Calu3 (cell line): ENCODE measurements at regions not wholly inside any gene's neighbourhood (a gene's known extent, or its start where the extent isn't known, plus 50 kb on each side); places are given as distances from the start of the nearest gene placed in this dataset.

Experiments
- BruUV-seq: library from RNA; stranded (reverse); fragments of 400-500 nt; replicated peaks from 2 replicates; lab custom pipeline; 2021; lab: Mats Ljungman, UMichigan
- CTCF ChIA-PET: fragments of 300-600 bp; sonication (Branson Sonifier 250); formaldehyde crosslinking; loops from one replicate; lab custom pipeline; 2022; ENCODE audit warnings: antibody characterized with exemption; lab: Charles Lee
- DNase-seq: peaks from one replicate; pipeline ENCODE4 v3.0.0; 2022
- H3K27ac Mint-ChIP-seq: one replicate; pipeline ENCODE4 v1.8.0; 2022; ENCODE audit warnings: mixed read lengths; ENCODE audit not compliant: unreplicated experiment
- H3K27me3 Mint-ChIP-seq: one replicate; pipeline ENCODE4 v1.8.0; 2022; ENCODE audit warnings: mixed read lengths; ENCODE audit not compliant: unreplicated experiment
- H3K36me3 Mint-ChIP-seq: one replicate; pipeline ENCODE4 v1.8.0; 2022; ENCODE audit warnings: mild to moderate bottlenecking, moderate library complexity, mixed read lengths; ENCODE audit not compliant: insufficient read depth, unreplicated experiment
- H3K4me1 Mint-ChIP-seq: one replicate; pipeline ENCODE4 v1.8.0; 2022; ENCODE audit warnings: mild to moderate bottlenecking, low read depth, mixed read lengths; ENCODE audit not compliant: unreplicated experiment
- H3K4me3 Mint-ChIP-seq: one replicate; pipeline ENCODE4 v1.8.0; 2022; ENCODE audit warnings: mild to moderate bottlenecking, low read depth, moderate library complexity, mixed read lengths; ENCODE audit not compliant: unreplicated experiment
- H3K9me3 Mint-ChIP-seq: one replicate; pipeline ENCODE4 v1.8.0; 2022; ENCODE audit warnings: low read depth, mixed read lengths; ENCODE audit not compliant: unreplicated experiment
- CTCF ChIP-seq: fragments of 200-600 bp; IDR thresholded peaks from one replicate; pipeline ENCODE4 v1.8.0; 2022; ENCODE audit warnings: antibody characterized with exemption; ENCODE audit not compliant: unreplicated experiment
- intact Hi-C: fragments of 100-400 bp; cut with micrococcal nuclease; formaldehyde crosslinking; loops from one replicate; pipeline ENCODE4 v1.10.0; 2022; ENCODE audit not compliant: unreplicated experiment

- Mint-ChIP-seq H3K36me3 (no peaks in the 10 kb centered on the region), H3K9me3 (peaks cover 9% of the 10 kb centered on the region), H3K4me1 (no peaks in the 10 kb centered on the region), H3K27me3 (no peaks in the 10 kb centered on the region), H3K4me3 (no peak overlapping the region), H3K27ac (no peak overlapping the region)
- no TSS peak for BruUV-seq
- no peak for DNase-seq
- CTCF ChIA-PET = no interaction called here
- TF ChIP-seq CTCF = no peak
- intact Hi-C loops = no loop called here
These were observed 554.9 kb downstream of the CDH26 start for GRCh38 chr20:60513141-60513540.

GRCh38 chr20:60516442-60516841 lies 558.2 kb downstream of the CDH26 start:
- intact Hi-C loops = no loop called here
- Mint-ChIP-seq H3K4me1 (no peaks in the 10 kb centered on the region), H3K27ac (no peak overlapping the region), H3K4me3 (no peak overlapping the region), H3K9me3 (peaks cover 13% of the 10 kb centered on the region), H3K36me3 (no peaks in the 10 kb centered on the region), H3K27me3 (no peaks in the 10 kb centered on the region)
- BruUV-seq = no TSS peak
- TF ChIP-seq CTCF = no peak
- no peak for DNase-seq
- CTCF ChIA-PET = no interaction called here

GRCh38 chr20:60518022-60518421 lies 559.8 kb downstream of the CDH26 start:
- TF ChIP-seq CTCF = no peak
- no peaks in the 10 kb centered on the region for H3K36me3 Mint-ChIP-seq
- no TSS peak for BruUV-seq
- no peak for DNase-seq
- no peaks in the 10 kb centered on the region for H3K27me3 Mint-ChIP-seq
- no peaks in the 10 kb centered on the region for H3K4me1 Mint-ChIP-seq
- H3K9me3 Mint-ChIP-seq = peaks cover 6% of the 10 kb centered on the region
- CTCF ChIA-PET = no interaction called here
- intact Hi-C loops = no loop called here
- no peak overlapping the region for H3K4me3 Mint-ChIP-seq
- no peak overlapping the region for H3K27ac Mint-ChIP-seq

GRCh38 chr20:60525397-60525796 lies 567.2 kb downstream of the CDH26 start:
- no peak overlapping the region for H3K4me3 Mint-ChIP-seq
- H3K27me3 Mint-ChIP-seq = no peaks in the 10 kb centered on the region
- CTCF ChIA-PET = no interaction called here
- peaks cover 21% of the 10 kb centered on the region for H3K9me3 Mint-ChIP-seq
- no TSS peak for BruUV-seq
- H3K27ac Mint-ChIP-seq = no peak overlapping the region
- TF ChIP-seq CTCF = no peak
- intact Hi-C loops = no loop called here
- no peaks in the 10 kb centered on the region for H3K36me3 Mint-ChIP-seq
- no peaks in the 10 kb centered on the region for H3K4me1 Mint-ChIP-seq
- no peak for DNase-seq

- Mint-ChIP-seq H3K4me1 (no peaks in the 10 kb centered on the region), H3K27me3 (no peaks in the 10 kb centered on the region), H3K4me3 (no peak overlapping the region), H3K27ac (no peak overlapping the region), H3K9me3 (peaks cover 19% of the 10 kb centered on the region), H3K36me3 (no peaks in the 10 kb centered on the region)
- TF ChIP-seq CTCF = no peak
- no TSS peak for BruUV-seq
- CTCF ChIA-PET = no interaction called here
- DNase-seq = no peak
- intact Hi-C loops = no loop called here
These were observed 569.4 kb downstream of the CDH26 start for GRCh38 chr20:60527656-60528055.
